ENCODE measurements at regions not wholly inside any gene's neighbourhood (a gene's known extent, or its start where the extent isn't known, plus 50 kb on each side); places are given as distances from the start of the nearest gene placed in this dataset.

GRCh38 chr4:181581983-181582382 is 661.2 kb upstream of the TENM3 start:
- no peak overlapping the region for H3K4me3 ChIP-seq
- no peak for ATAC-seq
- H3K27ac ChIP-seq: no peak overlapping the region
- no peak for TF ChIP-seq CTCF (IDR thresholded peaks at IDR 0.05)
- 88% methylated on average over 4 of the region's 4 CpGs for WGBS, 2 donors
- H3K4me1 ChIP-seq: no peaks in the 10 kb centered on the region
- intact Hi-C loops (cut with DNase I): no loop called here
- H3K9me3 ChIP-seq: peaks cover 0 to 3% (median 0%) of the 10 kb centered on the region in 11 donors
- H3K36me3 ChIP-seq: no peaks in the 10 kb centered on the region
- no peak for DNase-seq
- no peaks in the 10 kb centered on the region for H3K27me3 ChIP-seq

GRCh38 chr4:181582595-181582994 is 660.6 kb upstream of the TENM3 start:
- DNase-seq (no peak), ATAC-seq (no peak)
- H3K27ac ChIP-seq: no peak overlapping the region
- TF ChIP-seq CTCF (IDR thresholded peaks at IDR 0.05): no peak
- no peaks in the 10 kb centered on the region for H3K36me3 ChIP-seq
- peaks cover 0 to 3% (median 0%) of the 10 kb centered on the region in 11 donors for H3K9me3 ChIP-seq
- no peaks in the 10 kb centered on the region for H3K4me1 ChIP-seq
- intact Hi-C loops (cut with DNase I): no loop called here
- H3K27me3 ChIP-seq: no peaks in the 10 kb centered on the region
- 87 to 93% methylated on average over 4 of the region's 4 CpGs for WGBS, 2 donors
- H3K4me3 ChIP-seq: no peak overlapping the region

- H3K27ac ChIP-seq: no peak overlapping the region
- DNase-seq (no peak), ATAC-seq (no peak)
- H3K4me3 ChIP-seq: no peak overlapping the region
- no peak for TF ChIP-seq CTCF (IDR thresholded peaks at IDR 0.05)
- intact Hi-C loops (cut with DNase I): no loop called here
- H3K27me3 ChIP-seq: no peaks in the 10 kb centered on the region
- WGBS, 2 donors: 81 to 84% methylated on average over 4 of the region's 4 CpGs
- H3K36me3 ChIP-seq: no peaks in the 10 kb centered on the region
- H3K4me1 ChIP-seq: no peaks in the 10 kb centered on the region
- peaks cover 0 to 3% (median 0%) of the 10 kb centered on the region in 11 donors for H3K9me3 ChIP-seq
These were observed 654.4 kb upstream of the TENM3 start for GRCh38 chr4:181588733-181589302.

- 44 to 56% methylated on average over 5 of the region's 5 CpGs for WGBS, 2 donors
- no peak for TF ChIP-seq CTCF (IDR thresholded peaks at IDR 0.05)
- Histone ChIP-seq H3K27ac (no peak overlapping the region), H3K4me1 (no peaks in the 10 kb centered on the region), H3K9me3 (peaks cover 0 to 3% (median 0%) of the 10 kb centered on the region in 11 donors), H3K27me3 (no peaks in the 10 kb centered on the region), H3K4me3 (no peak overlapping the region), H3K36me3 (no peaks in the 10 kb centered on the region)
- no peak for ATAC-seq
- DNase-seq: no peak
- intact Hi-C loops (cut with DNase I): no loop called here
These were observed 650.9 kb upstream of the TENM3 start for GRCh38 chr4:181592221-181592745.
